COLO668 (cell line): ENCODE measurements at regions not wholly inside any gene's neighbourhood (a gene's known extent, or its start where the extent isn't known, plus 50 kb on each side); places are given as distances from the start of the nearest gene placed in this dataset.
"Not testable (repeated sequence)": the region's sequence is repeated elsewhere in the genome, so short reads cannot be mapped to it uniquely, and the experiment has no call there.

Experiments used
- DNase-seq: peaks from one replicate; lab custom pipeline; 2025; ENCODE audit not compliant: unreplicated experiment; lab: John Stamatoyannopoulos, UW

DNA sequence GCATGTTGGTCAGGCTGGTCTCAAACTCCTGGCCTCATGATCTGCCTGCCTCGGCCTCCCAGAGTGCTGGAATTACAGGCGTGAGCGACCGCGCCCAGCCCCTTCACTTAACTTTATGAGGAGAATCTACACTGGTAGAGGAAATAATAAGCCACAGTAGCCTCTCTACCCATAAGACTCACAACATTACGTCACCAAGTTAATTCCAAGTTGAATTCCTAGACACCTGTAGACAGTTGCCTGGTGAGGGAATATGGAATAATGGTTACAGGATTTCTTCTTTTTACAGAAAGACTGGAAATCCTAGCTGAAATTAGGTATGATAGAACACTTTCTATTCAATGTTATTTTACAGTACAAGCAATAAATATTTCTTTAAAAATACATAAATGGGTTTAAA is 854.5 kb upstream of the EYS start:
- no peak for DNase-seq

- no peak for DNase-seq
Measured at GRCh38 chr6:66558189-66558588, 851.2 kb upstream of the EYS start.

GRCh38 chr6:66556936-66557335 is 849.9 kb upstream of the EYS start:
- no peak for DNase-seq

- DNase-seq: no peak
Measured at GRCh38 chr6:66555082-66555481, 848.1 kb upstream of the EYS start.

- DNase-seq: no peak
Measured at GRCh38 chr6:66553441-66553840, 846.4 kb upstream of the EYS start.

DNA sequence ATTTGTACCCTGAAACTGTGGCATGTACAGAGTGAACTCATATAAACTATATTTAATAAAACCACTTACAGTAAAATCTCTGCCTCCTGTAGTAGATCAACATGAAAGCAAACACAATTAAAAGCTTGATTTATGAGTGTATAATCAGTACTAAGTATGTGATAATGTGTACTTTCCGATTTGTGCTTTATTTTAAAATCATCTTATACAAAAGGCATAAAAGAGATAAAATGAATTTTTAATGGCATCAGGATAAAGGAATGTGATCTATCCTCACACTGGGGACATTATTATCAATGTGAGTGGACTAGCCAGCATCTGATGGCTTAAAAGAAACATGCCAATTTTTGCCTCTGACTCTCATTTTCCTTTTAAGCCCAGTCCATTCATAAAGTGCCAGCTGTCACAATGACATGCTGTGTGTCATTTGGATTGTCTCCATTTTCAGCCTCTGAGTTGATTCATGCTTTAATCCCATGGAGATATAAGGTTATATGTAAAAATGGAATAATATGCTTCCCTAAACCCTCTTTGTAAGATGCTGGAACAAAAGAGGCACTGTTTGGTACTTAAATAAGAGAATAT is 831.6 kb upstream of the EYS start:
- no peak for DNase-seq

- DNase-seq: no peak
Measured at GRCh38 chr6:66533921-66534404, 826.9 kb upstream of the EYS start.

DNA sequence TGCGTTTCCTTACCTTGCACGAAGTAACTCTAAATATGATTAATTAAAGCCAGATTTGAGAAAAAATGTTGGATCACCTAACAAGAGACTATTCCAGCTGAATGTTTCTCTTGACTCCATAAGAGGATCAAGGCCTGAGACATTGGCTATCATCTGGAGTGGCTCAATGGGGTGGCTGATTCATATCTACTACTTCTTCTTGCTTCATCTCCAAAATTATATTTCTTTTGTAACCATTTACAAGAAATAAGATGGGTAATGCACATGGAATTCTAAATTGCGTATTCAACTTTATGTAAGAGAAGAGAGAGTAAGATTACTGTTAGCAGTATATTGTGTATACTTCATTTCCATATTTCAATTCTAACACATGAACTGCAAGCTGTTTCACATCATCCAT is 819.0 kb upstream of the EYS start:
- DNase-seq: no peak

- no peak for DNase-seq
Measured at GRCh38 chr6:66522864-66523263, 815.8 kb upstream of the EYS start.

DNA sequence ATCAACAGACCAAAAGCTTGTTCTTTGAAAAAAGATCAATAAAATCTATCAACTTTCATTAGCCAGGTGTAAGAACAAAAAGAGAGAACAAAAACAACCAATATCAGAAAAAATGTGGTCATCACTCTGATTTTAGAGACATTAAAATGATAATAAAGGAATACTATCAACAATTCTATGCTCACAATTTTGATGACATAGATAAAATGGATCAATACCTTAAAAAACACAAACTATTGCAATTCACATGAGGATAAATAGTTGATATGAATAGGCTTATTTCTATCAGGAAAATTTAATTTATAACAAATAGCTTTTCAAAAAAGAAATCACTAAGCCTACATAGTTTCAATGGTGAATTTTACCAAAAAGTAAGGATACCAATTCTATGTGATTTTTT is 809.4 kb upstream of the EYS start:
- no peak for DNase-seq

- DNase-seq: no peak
Measured at GRCh38 chr6:66508433-66508832, 801.4 kb upstream of the EYS start.

GRCh38 chr6:66499851-66500250 is 792.8 kb upstream of the EYS start:
- DNase-seq: no peak

GRCh38 chr6:66496659-66497058 is 789.6 kb upstream of the EYS start:
- no peak for DNase-seq

DNA sequence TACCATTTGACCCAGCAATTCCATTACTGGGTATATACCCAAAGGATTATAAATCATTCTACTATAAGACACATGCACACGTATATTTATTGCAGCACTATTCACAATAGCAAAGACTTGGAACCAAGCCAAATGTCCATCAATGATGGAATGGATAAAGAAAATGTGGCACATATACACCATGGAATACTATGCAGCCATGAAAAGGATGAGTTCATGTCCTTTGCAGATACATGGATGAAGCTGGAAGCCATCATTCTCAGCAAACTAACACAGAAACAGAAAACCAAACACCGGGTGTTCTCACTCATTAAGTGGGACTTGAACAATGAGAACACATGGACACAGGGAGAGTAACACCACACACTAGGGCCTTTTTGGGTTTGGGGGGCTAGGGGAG is 787.6 kb upstream of the EYS start:
- not testable (repeated sequence) for DNase-seq

- no peak for DNase-seq
Measured at GRCh38 chr6:66489269-66489987, 782.4 kb upstream of the EYS start.

- DNase-seq: no peak
Measured at GRCh38 chr6:66481216-66481615, 774.2 kb upstream of the EYS start.

DNA sequence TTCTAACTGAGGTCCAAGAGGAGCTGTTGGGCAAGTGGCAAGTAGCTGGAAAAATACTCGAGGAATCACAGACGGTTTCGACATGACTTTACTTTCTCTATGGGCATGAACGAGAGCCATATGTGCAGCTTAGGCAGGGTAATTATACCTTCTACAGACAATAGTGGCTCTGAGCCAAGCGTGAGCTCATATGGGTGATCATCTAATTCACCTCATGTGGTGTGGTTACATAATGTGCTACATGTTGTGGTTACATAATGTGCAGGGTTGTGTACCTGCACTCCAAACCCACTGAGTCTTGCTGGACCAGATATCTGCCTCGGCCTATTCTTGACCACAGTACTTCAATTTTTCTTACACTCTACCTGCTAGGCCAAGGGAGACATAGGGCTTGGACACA is 771.7 kb upstream of the EYS start:
- DNase-seq: no peak

GRCh38 chr6:66435321-66435720 is 728.3 kb upstream of the EYS start:
- DNase-seq: no peak

DNA sequence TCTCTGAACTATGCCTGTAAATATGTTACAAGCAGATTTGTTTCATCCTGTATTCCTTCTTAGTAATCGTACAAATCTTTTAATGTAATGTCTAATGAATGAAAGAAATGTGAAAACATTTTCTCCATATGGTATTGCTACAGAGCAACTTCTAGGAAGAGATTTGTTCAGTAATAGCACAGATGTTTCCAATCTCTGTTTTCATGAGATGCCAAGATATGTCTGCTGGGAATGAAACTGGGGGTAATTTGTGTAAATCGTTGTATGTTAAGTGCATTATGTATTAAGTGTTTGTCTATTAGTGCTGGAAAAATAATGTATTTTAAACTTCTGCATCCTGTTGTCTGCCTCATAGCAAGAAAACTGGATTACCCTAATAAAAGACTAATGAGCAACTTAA is 722.2 kb upstream of the EYS start:
- no peak for DNase-seq

GRCh38 chr6:66423047-66423446 is 716.0 kb upstream of the EYS start:
- no peak for DNase-seq

DNA sequence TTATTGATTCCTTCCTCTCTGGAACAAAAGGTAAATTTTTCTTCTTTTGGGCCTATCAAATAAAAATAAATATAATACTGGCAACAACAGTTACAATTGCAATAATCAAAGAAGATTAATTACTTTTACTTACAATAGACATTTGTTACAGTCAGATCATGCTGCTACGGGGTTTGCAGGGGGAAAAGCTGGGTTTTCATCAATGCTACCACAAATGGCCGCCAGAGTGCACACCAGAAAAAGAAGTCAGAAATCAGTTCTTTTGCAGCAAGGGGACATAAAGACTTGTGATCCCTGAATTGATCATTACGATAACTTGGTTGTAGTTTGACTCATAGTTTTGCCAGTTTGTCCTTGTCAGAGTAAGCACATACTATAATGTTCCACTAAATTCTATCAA is 714.5 kb upstream of the EYS start:
- DNase-seq: no peak

GRCh38 chr6:66418906-66419305 is 711.9 kb upstream of the EYS start:
- DNase-seq: no peak

GRCh38 chr6:66403966-66404365 is 696.9 kb upstream of the EYS start:
- no peak for DNase-seq
